DMS79 (cell line): ENCODE measurements at regions not wholly inside any gene's neighbourhood (a gene's known extent, or its start where the extent isn't known, plus 50 kb on each side); places are given as distances from the start of the nearest gene placed in this dataset.
"Not testable (repeated sequence)": the region's sequence is repeated elsewhere in the genome, so short reads cannot be mapped to it uniquely, and the experiment has no call there.

ENCODE experiments used
- DNase-seq: peaks from one replicate; lab custom pipeline; 2025; lab: John Stamatoyannopoulos, UW

GRCh38 chr5:99315413-99316183 lies 386.8 kb upstream of the CHD1 start:
- DNase-seq = no peak

- no peak for DNase-seq
Observed at GRCh38 chr5:99314721-99315120, 385.9 kb upstream of the CHD1 start.

GRCh38 chr5:99308131-99308530 lies 379.3 kb upstream of the CHD1 start:
- DNase-seq = no peak

- no peak for DNase-seq
Observed at GRCh38 chr5:99305045-99305580, 376.3 kb upstream of the CHD1 start.

- no peak for DNase-seq
Observed at GRCh38 chr5:99285606-99286005, 356.8 kb upstream of the CHD1 start.

- no peak for DNase-seq
Observed at GRCh38 chr5:99275128-99275527, 346.3 kb upstream of the CHD1 start.

- no peak for DNase-seq
Observed at GRCh38 chr5:99272576-99272975, 343.8 kb upstream of the CHD1 start.

GRCh38 chr5:99258819-99259218 lies 330.0 kb upstream of the CHD1 start:
- no peak for DNase-seq

GRCh38 chr5:99248066-99248465 lies 319.3 kb upstream of the CHD1 start:
- no peak for DNase-seq

GRCh38 chr5:99247346-99247745 lies 318.5 kb upstream of the CHD1 start:
- no peak for DNase-seq

- no peak for DNase-seq
Observed at GRCh38 chr5:99243111-99243510, 314.3 kb upstream of the CHD1 start.

GRCh38 chr5:99239826-99240360 lies 311.1 kb upstream of the CHD1 start:
- no peak for DNase-seq

GRCh38 chr5:99191206-99191745 lies 262.5 kb upstream of the CHD1 start:
- no peak for DNase-seq

GRCh38 chr5:99187611-99188010 lies 258.8 kb upstream of the CHD1 start:
- DNase-seq = no peak

- no peak for DNase-seq
Observed at GRCh38 chr5:99179206-99179605, 250.4 kb upstream of the CHD1 start.

GRCh38 chr5:99177796-99178195 lies 249.0 kb upstream of the CHD1 start:
- DNase-seq = no peak

GRCh38 chr5:99176186-99176585 lies 247.4 kb upstream of the CHD1 start:
- DNase-seq = no peak

GRCh38 chr5:99169309-99169708 lies 240.5 kb upstream of the CHD1 start:
- no peak for DNase-seq

GRCh38 chr5:99161538-99161937 lies 232.7 kb upstream of the CHD1 start:
- not testable (repeated sequence) for DNase-seq

- DNase-seq = no peak
Observed at GRCh38 chr5:99156688-99157087, 227.9 kb upstream of the CHD1 start.

- DNase-seq = not testable (repeated sequence)
Observed at GRCh38 chr5:99143283-99143795, 214.5 kb upstream of the CHD1 start.

GRCh38 chr5:99141534-99142128 lies 212.8 kb upstream of the CHD1 start:
- no peak for DNase-seq

GRCh38 chr5:99138911-99139310 lies 210.1 kb upstream of the CHD1 start:
- DNase-seq = no peak
